UCSD-AML1 (cell line): ENCODE measurements at regions not wholly inside any gene's neighbourhood (a gene's known extent, or its start where the extent isn't known, plus 50 kb on each side); places are given as distances from the start of the nearest gene placed in this dataset.

ENCODE experiments used
- DNase-seq: peaks from one replicate; lab custom pipeline; 2025; ENCODE audit not compliant: unreplicated experiment; lab: John Stamatoyannopoulos, UW

- no peak for DNase-seq
Measured at GRCh38 chrX:129176710-129177109, 346.6 kb downstream of the SMARCA1 start.

GRCh38 chrX:129161108-129161507 lies 362.2 kb downstream of the SMARCA1 start:
- DNase-seq = no peak

GRCh38 chrX:129158505-129158904 lies 364.8 kb downstream of the SMARCA1 start:
- DNase-seq = no peak

GRCh38 chrX:129145840-129146272 lies 377.4 kb downstream of the SMARCA1 start:
- DNase-seq = no peak

- no peak for DNase-seq
Measured at GRCh38 chrX:129145385-129145784, 377.9 kb downstream of the SMARCA1 start.

- no peak for DNase-seq
Measured at GRCh38 chrX:129144172-129145038, 378.9 kb downstream of the SMARCA1 start.

- no peak for DNase-seq
Measured at GRCh38 chrX:129139837-129140598, 383.3 kb downstream of the SMARCA1 start.

- no peak for DNase-seq
Measured at GRCh38 chrX:129125122-129125914, 398.0 kb downstream of the SMARCA1 start.

- DNase-seq = no peak
Measured at GRCh38 chrX:129123795-129124194, 399.5 kb downstream of the SMARCA1 start.

GRCh38 chrX:129116676-129117470 lies 406.4 kb downstream of the SMARCA1 start:
- DNase-seq = no peak

- no peak for DNase-seq
Measured at GRCh38 chrX:129115935-129116334, 407.4 kb downstream of the SMARCA1 start.

GRCh38 chrX:129115104-129115503 lies 408.2 kb downstream of the SMARCA1 start:
- DNase-seq = peak; percentile 6

GRCh38 chrX:129111081-129111798 lies 412.1 kb downstream of the SMARCA1 start:
- DNase-seq = no peak

GRCh38 chrX:129108936-129109335 lies 414.4 kb downstream of the SMARCA1 start:
- DNase-seq = no peak

GRCh38 chrX:129099207-129099606 lies 424.1 kb downstream of the SMARCA1 start:
- no peak for DNase-seq

- DNase-seq = no peak
Measured at GRCh38 chrX:129097668-129098067, 425.6 kb downstream of the SMARCA1 start.

- DNase-seq = no peak
Measured at GRCh38 chrX:129093706-129094105, 429.6 kb downstream of the SMARCA1 start.

- no peak for DNase-seq
Measured at GRCh38 chrX:129092757-129093156, 430.5 kb downstream of the SMARCA1 start.

- no peak for DNase-seq
Measured at GRCh38 chrX:129092242-129092641, 431.0 kb downstream of the SMARCA1 start.

GRCh38 chrX:129091097-129091496 lies 432.2 kb downstream of the SMARCA1 start:
- no peak for DNase-seq
